Aorta (tissue), 5 donors: ENCODE measurements at regions not wholly inside any gene's neighbourhood (a gene's known extent, or its start where the extent isn't known, plus 50 kb on each side); places are given as distances from the start of the nearest gene placed in this dataset.
A peak's percentile ranks its signal among the peaks of the same experiment; 100 is the strongest.
"Not testable (repeated sequence)": the region's sequence is repeated elsewhere in the genome, so short reads cannot be mapped to it uniquely, and the experiment has no call there.

ENCODE experiments used
- ATAC-seq: fragments of 200-7000 bp; cut with Tn5 transposase; one replicate; pipeline ENCODE4 v1.9.1; 2022; ENCODE audit warnings: moderate library complexity; ENCODE audit not compliant: low FRiP score
- DNase-seq, 2 donors: peaks; one replicate each; pipeline ENCODE4 v3.0.0-alpha.2; 2020
- H3K27ac ChIP-seq, 2 donors: one replicate each; pipeline ENCODE4 v1.5.1; 2013; ENCODE audit warnings: low read length in 2 of 2, mild to moderate bottlenecking in 2 of 2, moderate library complexity in 2 of 2, control low read depth in 1 of 2, inconsistent platforms in 1 of 2, low read depth in 1 of 2
- H3K27me3 ChIP-seq, 2 donors: one replicate each; pipeline ENCODE4 v1.6.1; 2013; ENCODE audit warnings: control low read depth in 1 of 2, low read length in 1 of 2, mild to moderate bottlenecking in 1 of 2, moderate library complexity in 1 of 2; ENCODE audit not compliant: insufficient read depth in 2 of 2, control insufficient read depth in 1 of 2
- H3K36me3 ChIP-seq, 2 donors: one replicate each; pipeline ENCODE4 v1.6.1; 2013; ENCODE audit warnings: control low read depth in 1 of 2, low read length in 1 of 2, mild to moderate bottlenecking in 1 of 2; ENCODE audit not compliant: insufficient read depth in 2 of 2, control insufficient read depth in 1 of 2
- H3K4me1 ChIP-seq, 2 donors: one replicate each; pipeline ENCODE4 v1.6.1; 2013; ENCODE audit warnings: low read length in 2 of 2, control low read depth in 1 of 2, mild to moderate bottlenecking in 1 of 2, moderate library complexity in 1 of 2; ENCODE audit not compliant: insufficient read depth in 2 of 2, control insufficient read depth in 1 of 2
- H3K4me3 ChIP-seq, 2 donors: one replicate each; pipeline ENCODE4 v1.5.1; 2013; ENCODE audit warnings: low read length in 2 of 2, control low read depth in 1 of 2, mild to moderate bottlenecking in 1 of 2
- H3K9me3 ChIP-seq: one replicate; pipeline ENCODE4 v1.6.1; 2013; ENCODE audit warnings: mild to moderate bottlenecking, low read length; ENCODE audit not compliant: control insufficient read depth
- WGBS, 2 donors: extraction: QIAGEN DNeasy Blood & Tissue Kit; methylation state at CpG; one replicate each; pipeline ENCODE4 v1.1.7; 2013; 5-methylcytosine and 5-hydroxymethylcytosine counted together
- intact Hi-C, 2 donors: fragments of 100-400 bp; cut with DNase I; formaldehyde crosslinking; loops; one replicate each; pipeline versions ENCODE4 v1.14.2 to v1.15.0; 2022
- donor health status: healthy with polysubstance abuse.
- donor health status: Bipolar disorder and iron deficiency.
- donor health status: DM: no; HTN: no; CAD: no.
- donor health status: DM: no; HTN: no; CAD: no.
- donor health status: DM: yes; HTN: yes; CAD: no.

DNA sequence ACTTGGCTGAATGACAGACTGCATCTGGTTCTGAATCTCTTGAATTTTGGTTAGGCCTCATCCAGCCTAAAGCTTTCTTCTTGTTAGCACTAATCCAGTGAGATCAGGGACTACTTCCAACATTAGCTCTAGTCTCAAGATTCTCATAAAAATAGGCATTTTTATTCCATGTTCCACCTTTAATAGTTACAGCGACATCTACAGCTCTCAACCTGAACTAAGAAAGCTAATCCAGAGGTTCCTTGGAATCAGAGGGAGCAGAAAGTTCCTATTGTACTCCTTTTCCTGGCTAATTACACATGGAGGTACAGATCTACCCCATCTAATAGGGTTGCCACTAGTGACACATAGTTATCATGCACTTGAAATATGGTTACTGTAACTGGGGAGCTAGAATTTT, 391.9 kb downstream of the RMST start:
- Histone ChIP-seq H3K9me3 (no peaks in the 10 kb centered on the region), H3K4me1 (no peaks in the 10 kb centered on the region), H3K27me3 (no peaks in the 10 kb centered on the region), H3K36me3 (no peaks in the 10 kb centered on the region), H3K27ac (no peak overlapping the region), H3K4me3 (no peak overlapping the region)
- intact Hi-C loops = no loop called here
- WGBS, 2 donors = 97% methylated on average over 1 of the region's 1 CpG
- DNase-seq (no peak), ATAC-seq (no peak)

DNA sequence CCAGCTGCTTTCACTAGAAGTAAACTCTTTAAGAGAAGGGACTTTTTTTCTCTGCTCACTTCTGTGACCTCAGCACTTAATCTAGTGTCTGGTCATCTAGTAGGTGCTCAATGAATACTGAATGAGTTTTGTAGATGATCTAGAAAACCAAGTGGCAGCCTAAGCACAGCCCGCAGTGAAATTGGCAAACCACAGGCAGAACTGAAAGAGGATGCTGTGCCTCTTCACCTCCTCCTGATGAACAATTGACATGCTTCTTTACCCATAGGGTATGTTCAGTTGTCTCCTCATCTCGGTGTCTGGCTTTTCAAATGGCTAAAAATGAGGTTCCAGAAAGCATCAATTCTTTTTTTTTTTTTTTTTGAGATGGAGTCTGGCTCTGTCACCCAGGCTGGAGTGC, 399.5 kb downstream of the RMST start:
- no peak for ATAC-seq
- DNase-seq = no peak
- no peak overlapping the region for H3K4me3 ChIP-seq
- H3K9me3 ChIP-seq = no peaks in the 10 kb centered on the region
- H3K36me3 ChIP-seq = no peaks in the 10 kb centered on the region
- WGBS, 2 donors = 50 to 79% methylated on average over 2 of the region's 2 CpGs
- H3K27ac ChIP-seq = no peak overlapping the region
- intact Hi-C loops = no loop called here
- H3K4me1 ChIP-seq = no peaks in the 10 kb centered on the region
- no peaks in the 10 kb centered on the region for H3K27me3 ChIP-seq

DNA sequence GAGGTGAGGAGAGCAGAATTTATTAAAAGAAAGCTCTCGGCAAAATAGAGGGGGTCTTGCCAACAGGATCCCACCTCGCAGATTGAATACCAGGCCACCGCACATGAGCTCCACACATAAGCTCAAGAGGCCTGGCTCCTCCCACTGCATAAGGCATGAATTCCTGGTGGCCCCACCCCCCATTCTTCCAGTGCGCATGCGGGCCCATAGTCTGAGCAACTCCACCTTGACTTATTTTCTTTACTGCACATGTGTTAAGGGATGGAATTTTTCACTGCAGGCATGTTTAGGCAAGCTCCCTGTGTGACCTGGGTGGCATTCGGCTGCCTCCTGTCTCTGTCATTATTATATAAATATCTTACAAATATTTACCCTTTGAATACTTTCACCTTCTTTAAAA, 412.5 kb downstream of the RMST start:
- H3K27me3 ChIP-seq = no peaks in the 10 kb centered on the region
- H3K27ac ChIP-seq = no peak overlapping the region
- no peak for ATAC-seq
- no peaks in the 10 kb centered on the region for H3K9me3 ChIP-seq
- H3K4me1 ChIP-seq = no peaks in the 10 kb centered on the region
- WGBS, 2 donors = 39 to 52% methylated on average over 6 of the region's 6 CpGs
- no peaks in the 10 kb centered on the region for H3K36me3 ChIP-seq
- no peak overlapping the region for H3K4me3 ChIP-seq
- DNase-seq = no peak
- intact Hi-C loops = no loop called here

DNA sequence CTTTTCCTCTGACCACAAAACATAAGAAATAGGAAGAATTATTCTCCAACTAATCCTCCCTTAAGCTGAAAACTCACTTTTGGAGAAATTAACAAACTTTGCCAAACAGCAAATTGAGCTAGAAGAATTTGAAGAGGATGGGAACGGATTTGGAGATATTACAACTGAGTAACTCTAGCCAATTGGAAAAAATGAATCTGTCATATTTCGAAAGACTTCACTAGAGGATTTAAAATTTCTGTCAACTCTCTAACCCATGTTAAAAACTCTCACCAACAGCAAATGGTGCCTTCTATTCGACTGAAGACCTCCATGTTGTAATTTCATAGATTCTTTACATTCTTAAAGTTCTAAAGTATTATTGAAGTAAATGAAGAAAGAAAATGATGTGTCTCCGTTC, 414.2 kb downstream of the RMST start:
- no peaks in the 10 kb centered on the region for H3K4me1 ChIP-seq
- ATAC-seq (peak; percentile 36), DNase-seq (no peak)
- H3K27me3 ChIP-seq = no peaks in the 10 kb centered on the region
- H3K27ac ChIP-seq = no peak overlapping the region
- H3K4me3 ChIP-seq = no peak overlapping the region
- 56 to 70% methylated on average over 4 of the region's 4 CpGs for WGBS, 2 donors
- H3K9me3 ChIP-seq = no peaks in the 10 kb centered on the region
- no peaks in the 10 kb centered on the region for H3K36me3 ChIP-seq
- intact Hi-C loops = no loop called here

DNA sequence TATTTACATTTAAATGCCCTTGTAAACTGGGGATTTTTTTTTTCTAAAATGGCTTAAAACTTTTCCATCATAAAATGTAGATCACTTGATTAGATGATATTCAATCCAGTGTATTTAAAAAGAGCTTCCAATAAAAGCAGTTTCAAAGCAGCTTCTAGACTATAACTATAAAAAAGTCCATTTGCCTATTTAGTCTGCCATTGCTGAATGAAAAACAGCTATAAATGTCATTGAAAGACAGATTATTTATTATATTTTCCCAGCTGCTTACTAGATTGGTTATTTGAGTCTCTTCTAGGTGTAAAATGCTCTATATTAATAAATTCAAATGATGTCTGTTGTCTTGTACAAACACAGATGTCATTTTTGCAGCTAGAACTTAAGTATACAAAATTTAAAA, 414.8 kb downstream of the RMST start:
- Histone ChIP-seq H3K9me3 (no peaks in the 10 kb centered on the region), H3K4me3 (no peak overlapping the region)

DNA sequence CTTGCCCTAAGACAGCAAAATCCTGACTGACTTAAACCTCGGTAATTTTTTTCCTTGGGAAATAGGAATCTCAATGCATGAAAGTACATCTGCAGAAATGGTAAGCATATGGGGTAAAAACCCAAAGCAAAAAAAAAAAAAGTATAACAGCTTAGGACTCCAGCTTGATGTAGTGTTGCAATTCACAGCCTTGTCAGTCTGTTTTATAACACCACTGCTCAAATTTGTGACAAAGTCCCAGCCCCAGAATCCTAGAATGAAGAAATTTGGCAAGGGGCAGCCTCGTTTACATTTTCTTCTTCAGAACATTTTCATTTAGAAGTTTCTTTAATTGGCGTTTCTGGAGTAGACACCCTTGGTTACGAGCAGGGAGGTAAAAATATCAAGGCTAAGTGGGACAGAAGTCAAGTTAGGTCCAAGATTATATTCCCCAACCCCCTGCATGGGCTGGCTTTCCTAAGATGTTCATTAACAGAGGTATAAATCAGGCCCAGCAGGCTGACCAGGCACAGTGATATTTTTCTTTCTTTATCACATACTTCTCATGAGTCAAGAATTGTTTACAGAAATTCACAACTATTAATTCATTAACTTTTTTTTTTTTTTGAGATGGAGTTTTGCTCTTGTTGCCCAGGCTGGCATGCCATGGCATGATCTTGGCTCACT, 424.0 kb downstream of the RMST start:
- DNase-seq = no peak
- no peak for ATAC-seq
- no peaks in the 10 kb centered on the region for H3K9me3 ChIP-seq
- 26 to 32% methylated on average over 4 of the region's 4 CpGs for WGBS, 2 donors
- no peaks in the 10 kb centered on the region for H3K36me3 ChIP-seq
- H3K4me3 ChIP-seq = no peak overlapping the region
- H3K27ac ChIP-seq = no peak overlapping the region
- no peaks in the 10 kb centered on the region for H3K27me3 ChIP-seq
- no peaks in the 10 kb centered on the region for H3K4me1 ChIP-seq
- intact Hi-C loops = no loop called here

More for the DNA sequence above, 414.8 kb downstream of the RMST start:
- DNase-seq (no peak), ATAC-seq (no peak)
- Histone ChIP-seq H3K27ac (no peak overlapping the region), H3K4me1 (no peaks in the 10 kb centered on the region), H3K27me3 (no peaks in the 10 kb centered on the region), H3K36me3 (no peaks in the 10 kb centered on the region)
- intact Hi-C loops = no loop called here

DNA sequence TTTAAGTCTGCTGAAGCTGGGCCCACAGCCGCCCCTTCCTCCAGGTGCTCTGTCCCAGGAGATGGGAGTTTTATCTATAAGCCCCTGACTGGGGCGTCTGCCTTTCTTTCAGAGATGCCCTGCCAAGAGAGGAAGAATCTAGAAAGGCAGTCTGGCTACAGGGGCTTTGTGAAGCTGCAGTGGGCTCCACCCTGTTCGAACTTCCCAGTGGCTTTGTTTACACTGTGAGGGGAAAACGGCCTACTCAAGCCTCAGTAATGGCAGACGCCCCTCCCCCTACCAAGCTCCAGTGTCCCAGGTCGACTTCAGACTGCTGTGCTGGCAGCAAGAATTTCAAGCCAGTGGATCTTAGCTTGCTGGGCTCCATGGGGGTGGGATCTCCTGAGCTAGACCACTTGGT, 435.3 kb downstream of the RMST start:
- H3K36me3 ChIP-seq, H3K4me3 ChIP-seq, ATAC-seq, H3K27me3 ChIP-seq, DNase-seq, H3K27ac ChIP-seq, H3K9me3 ChIP-seq, H3K4me1 ChIP-seq, intact Hi-C loops: not testable (repeated sequence)
- 39 to 45% methylated on average over 6 of the region's 6 CpGs for WGBS, 2 donors

DNA sequence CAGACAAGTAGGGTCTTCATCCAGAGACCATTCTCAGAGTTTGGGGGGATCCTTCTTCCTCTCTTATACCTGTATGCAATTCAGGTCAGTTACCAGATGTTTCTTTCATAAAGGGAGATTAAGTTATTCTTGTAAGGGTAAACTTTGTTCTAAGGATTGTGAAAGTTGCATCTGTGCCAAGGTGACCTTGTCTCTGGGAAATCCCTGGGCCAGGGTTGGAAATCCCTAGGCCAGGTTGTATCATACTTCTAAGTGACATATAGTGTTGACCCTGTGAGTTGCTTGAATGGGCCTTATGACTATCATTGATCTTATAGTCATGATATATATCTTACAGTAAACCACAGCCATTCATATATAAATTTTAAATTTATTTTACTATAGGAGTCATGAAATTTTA, 436.9 kb downstream of the RMST start:
- H3K9me3 ChIP-seq = no peaks in the 10 kb centered on the region
- H3K27ac ChIP-seq = no peak overlapping the region
- no peaks in the 10 kb centered on the region for H3K4me1 ChIP-seq
- no peak overlapping the region for H3K4me3 ChIP-seq
- intact Hi-C loops = no loop called here
- no peak for DNase-seq
- H3K36me3 ChIP-seq = no peaks in the 10 kb centered on the region
- H3K27me3 ChIP-seq = peaks cover 0 to 2% of the 10 kb centered on the region in 2 donors
- ATAC-seq = no peak

DNA sequence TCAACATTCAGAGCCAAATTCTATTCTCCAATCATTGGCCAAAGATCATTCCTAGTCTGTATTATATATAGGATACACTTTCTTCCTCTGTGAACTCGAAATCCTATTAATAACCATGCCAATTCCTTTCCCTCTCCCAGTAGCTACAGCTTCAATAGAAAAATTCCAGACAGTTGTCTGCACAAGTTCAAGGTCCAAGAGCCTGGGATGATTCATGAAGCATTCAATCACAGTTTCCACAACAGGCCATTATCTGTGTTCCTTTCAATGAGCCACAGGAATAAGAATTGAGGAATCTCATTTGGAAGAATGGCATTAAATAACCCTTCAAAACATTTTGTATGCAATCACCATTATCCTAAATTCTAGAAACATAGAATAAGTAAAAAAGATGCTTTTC, 437.4 kb downstream of the RMST start:
- 73 to 76% methylated on average over 1 of the region's 1 CpG for WGBS, 2 donors
- DNase-seq (no peak), ATAC-seq (no peak)
- H3K9me3 ChIP-seq = no peaks in the 10 kb centered on the region
- no peaks in the 10 kb centered on the region for H3K36me3 ChIP-seq
- H3K4me1 ChIP-seq = no peaks in the 10 kb centered on the region
- intact Hi-C loops = no loop called here
- H3K27ac ChIP-seq = no peak overlapping the region
- H3K4me3 ChIP-seq = no peak overlapping the region
- peaks cover 0 to 2% of the 10 kb centered on the region in 2 donors for H3K27me3 ChIP-seq
